Liver (tissue), 3 donors: ENCODE measurements at regions not wholly inside any gene's neighbourhood (a gene's known extent, or its start where the extent isn't known, plus 50 kb on each side); places are given as distances from the start of the nearest gene placed in this dataset.

ENCODE experiments used
- RAD21 ChIP-seq, 2 donors: IDR thresholded peaks; 2 replicates each; pipeline ENCODE4 v1.6.1; 2016; ENCODE audit warnings: antibody characterized with exemption in 2 of 2, mild to moderate bottlenecking in 2 of 2
- TAF1 ChIP-seq: conservative IDR thresholded peaks from 2 replicates; pipeline ENCODE4 v1.6.1; 2016; ENCODE audit warnings: antibody characterized with exemption, mild to moderate bottlenecking
- TF ChIP-seq, protein P1 (sequence below): fragments of 150-350 bp; IDR thresholded peaks from 2 replicates; pipeline ENCODE4 v1.5.1; 2017; ENCODE audit warnings: improper control_type of control experiment, low read depth, low read length; ENCODE audit not compliant: missing input control
- donor health status: healthy.
- donor health status: healthy.

DNA sequence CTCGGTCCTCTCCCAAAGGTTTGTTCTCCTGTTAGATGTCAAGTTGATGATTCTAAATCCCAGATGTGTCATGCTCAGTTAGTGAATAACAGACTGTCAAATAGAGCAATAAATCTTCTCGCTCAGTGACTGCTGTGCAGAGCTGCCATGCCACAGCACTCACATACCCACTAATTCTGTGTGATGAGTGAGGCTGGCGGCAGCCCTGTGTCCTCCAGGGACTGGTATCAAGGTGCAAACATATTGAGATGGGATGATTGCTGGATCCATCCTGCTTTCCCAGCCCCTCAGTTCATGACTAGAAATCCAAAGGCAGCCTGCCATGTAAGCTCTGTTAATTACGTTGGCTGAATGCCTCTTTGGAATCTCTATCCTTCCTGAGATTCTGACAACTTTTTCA, 103.9 kb downstream of the OLIG3 start:
- TF ChIP-seq, protein P1, sequence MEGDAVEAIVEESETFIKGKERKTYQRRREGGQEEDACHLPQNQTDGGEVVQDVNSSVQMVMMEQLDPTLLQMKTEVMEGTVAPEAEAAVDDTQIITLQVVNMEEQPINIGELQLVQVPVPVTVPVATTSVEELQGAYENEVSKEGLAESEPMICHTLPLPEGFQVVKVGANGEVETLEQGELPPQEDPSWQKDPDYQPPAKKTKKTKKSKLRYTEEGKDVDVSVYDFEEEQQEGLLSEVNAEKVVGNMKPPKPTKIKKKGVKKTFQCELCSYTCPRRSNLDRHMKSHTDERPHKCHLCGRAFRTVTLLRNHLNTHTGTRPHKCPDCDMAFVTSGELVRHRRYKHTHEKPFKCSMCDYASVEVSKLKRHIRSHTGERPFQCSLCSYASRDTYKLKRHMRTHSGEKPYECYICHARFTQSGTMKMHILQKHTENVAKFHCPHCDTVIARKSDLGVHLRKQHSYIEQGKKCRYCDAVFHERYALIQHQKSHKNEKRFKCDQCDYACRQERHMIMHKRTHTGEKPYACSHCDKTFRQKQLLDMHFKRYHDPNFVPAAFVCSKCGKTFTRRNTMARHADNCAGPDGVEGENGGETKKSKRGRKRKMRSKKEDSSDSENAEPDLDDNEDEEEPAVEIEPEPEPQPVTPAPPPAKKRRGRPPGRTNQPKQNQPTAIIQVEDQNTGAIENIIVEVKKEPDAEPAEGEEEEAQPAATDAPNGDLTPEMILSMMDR = no peak
- TF ChIP-seq RAD21 (IDR thresholded peaks at IDR 0.05) (no peak), TAF1 (no peak)
